GM23338 (cell line): ENCODE measurements at regions not wholly inside any gene's neighbourhood (a gene's known extent, or its start where the extent isn't known, plus 50 kb on each side); places are given as distances from the start of the nearest gene placed in this dataset.

Experiments
- EZH2 ChIP-seq: fragments of 200-600 bp; sonication (generic); IDR thresholded peaks from one replicate; pipeline ENCODE4 v1.8.0; 2017; ENCODE audit warnings: antibody characterized with exemption, mild to moderate bottlenecking, low read depth; ENCODE audit not compliant: unreplicated experiment
- EZH2phosphoT487 ChIP-seq: fragments of 200-600 bp; sonication (generic); IDR thresholded peaks from one replicate; pipeline ENCODE4 v1.8.1; 2018; ENCODE audit warnings: antibody characterized with exemption; ENCODE audit not compliant: unreplicated experiment
- TF ChIP-seq, protein P1 (sequence below), 2 experiments: fragments of 200-600 bp in 1 of 2; sonication (generic) in 1 of 2; conservative IDR thresholded peaks; 2 replicates each; pipeline versions ENCODE4 v1.5.1 to v1.6.1; 2016 to 2017; ENCODE audit warnings: antibody characterized with exemption in 2 of 2, low read depth in 2 of 2, mild to moderate bottlenecking in 2 of 2, moderate library complexity in 1 of 2

DNA sequence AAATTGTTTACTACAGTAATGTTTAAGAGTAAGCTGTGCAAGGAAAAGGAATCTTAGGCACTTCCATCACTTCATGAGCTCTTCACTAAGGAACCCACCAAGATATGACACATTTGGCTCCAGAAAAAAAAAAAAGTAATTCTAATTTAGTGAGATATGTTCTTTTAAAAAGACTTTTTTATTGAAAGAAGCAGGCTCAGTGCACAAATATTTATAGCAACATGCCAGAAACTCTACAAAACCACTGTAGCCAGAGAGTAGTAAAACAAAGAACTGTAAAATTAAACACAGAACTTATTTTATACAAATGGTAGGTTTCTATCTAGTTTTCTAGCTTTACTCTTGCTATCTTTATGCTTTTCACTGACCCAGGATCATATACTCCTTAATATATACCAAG is 434.6 kb upstream of the ADGRL2 start:
- TF ChIP-seq, protein P1, sequence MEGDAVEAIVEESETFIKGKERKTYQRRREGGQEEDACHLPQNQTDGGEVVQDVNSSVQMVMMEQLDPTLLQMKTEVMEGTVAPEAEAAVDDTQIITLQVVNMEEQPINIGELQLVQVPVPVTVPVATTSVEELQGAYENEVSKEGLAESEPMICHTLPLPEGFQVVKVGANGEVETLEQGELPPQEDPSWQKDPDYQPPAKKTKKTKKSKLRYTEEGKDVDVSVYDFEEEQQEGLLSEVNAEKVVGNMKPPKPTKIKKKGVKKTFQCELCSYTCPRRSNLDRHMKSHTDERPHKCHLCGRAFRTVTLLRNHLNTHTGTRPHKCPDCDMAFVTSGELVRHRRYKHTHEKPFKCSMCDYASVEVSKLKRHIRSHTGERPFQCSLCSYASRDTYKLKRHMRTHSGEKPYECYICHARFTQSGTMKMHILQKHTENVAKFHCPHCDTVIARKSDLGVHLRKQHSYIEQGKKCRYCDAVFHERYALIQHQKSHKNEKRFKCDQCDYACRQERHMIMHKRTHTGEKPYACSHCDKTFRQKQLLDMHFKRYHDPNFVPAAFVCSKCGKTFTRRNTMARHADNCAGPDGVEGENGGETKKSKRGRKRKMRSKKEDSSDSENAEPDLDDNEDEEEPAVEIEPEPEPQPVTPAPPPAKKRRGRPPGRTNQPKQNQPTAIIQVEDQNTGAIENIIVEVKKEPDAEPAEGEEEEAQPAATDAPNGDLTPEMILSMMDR (conservative IDR thresholded peaks at IDR 0.05; ENCODE audit: low read depth in 2 of 2): no peak
- TF ChIP-seq EZH2phosphoT487 (no peak), EZH2 (no peak)
